PC-3 (cell line): ENCODE measurements at regions not wholly inside any gene's neighbourhood (a gene's known extent, or its start where the extent isn't known, plus 50 kb on each side); places are given as distances from the start of the nearest gene placed in this dataset.

Experiments
- CTCF ChIP-seq: fragments of 300-600 bp; sonication (generic); conservative IDR thresholded peaks from 2 replicates; pipeline ENCODE4 v1.5.1; 2017; ENCODE audit warnings: antibody characterized with exemption, low read depth, mild to moderate bottlenecking, low read length
- EZH2 ChIP-seq: fragments of 300-600 bp; sonication (generic); IDR thresholded peaks from one replicate; pipeline ENCODE4 v1.6.1; 2017; ENCODE audit warnings: antibody characterized with exemption, mild to moderate bottlenecking, low read length; ENCODE audit not compliant: unreplicated experiment

DNA sequence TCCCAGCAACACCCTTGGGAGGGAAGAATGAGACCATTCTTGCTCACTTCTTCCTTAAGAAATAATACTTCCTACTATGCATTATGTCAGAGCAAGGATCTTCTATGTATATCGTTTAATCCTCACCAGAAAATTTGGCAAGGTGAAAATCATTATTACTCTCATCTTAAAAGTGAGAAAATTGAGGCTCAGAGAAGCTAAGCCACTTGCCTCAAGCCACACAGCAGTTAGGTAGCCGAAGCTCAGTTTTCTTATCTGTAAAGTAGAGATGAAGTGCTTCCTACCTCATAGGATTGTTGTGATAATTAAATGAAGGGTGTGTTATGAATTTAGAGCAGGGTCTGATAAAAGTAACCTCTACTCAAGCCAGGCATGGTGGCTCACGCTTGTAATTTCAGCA is 368.9 kb upstream of the ASIC2 start:
- no peak for TF ChIP-seq CTCF
- no peak for TF ChIP-seq EZH2
